SJCRH30 (cell line): ENCODE measurements at regions not wholly inside any gene's neighbourhood (a gene's known extent, or its start where the extent isn't known, plus 50 kb on each side); places are given as distances from the start of the nearest gene placed in this dataset.

Experiments used
- DNase-seq, 2 experiments: peaks; one replicate each; pipeline ENCODE4 v3.0.0-alpha.2; 2015 to 2020
- H3K27ac ChIP-seq: fragments of 250-450 bp; sonication (Bioruptor Pico); 2 replicates; pipeline ENCODE4 v1.5.1; 2020; ENCODE audit warnings: mild to moderate bottlenecking, moderate library complexity
- H3K27me3 ChIP-seq: fragments of 250-450 bp; sonication (Bioruptor Pico); 2 replicates; pipeline ENCODE4 v1.5.1; 2020; ENCODE audit warnings: mild to moderate bottlenecking, moderate library complexity
- H3K36me3 ChIP-seq: fragments of 250-450 bp; sonication (Bioruptor Pico); 2 replicates; pipeline ENCODE4 v1.5.1; 2020; ENCODE audit warnings: mild to moderate bottlenecking, moderate library complexity
- H3K4me1 ChIP-seq: fragments of 250-450 bp; sonication (Bioruptor Pico); 2 replicates; pipeline ENCODE4 v1.5.1; 2020; ENCODE audit warnings: mild to moderate bottlenecking, moderate library complexity
- H3K4me3 ChIP-seq: fragments of 250-450 bp; sonication (Bioruptor Pico); 2 replicates; pipeline ENCODE4 v1.5.1; 2020; ENCODE audit warnings: mild to moderate bottlenecking, moderate library complexity
- H3K9me3 ChIP-seq: fragments of 250-450 bp; sonication (Bioruptor Pico); replicated peaks from 2 replicates; pipeline ENCODE4 v1.5.1; 2020; ENCODE audit warnings: mild to moderate bottlenecking, moderate library complexity

- no peaks in the 10 kb centered on the region for H3K27me3 ChIP-seq
- H3K4me1 ChIP-seq, result no peaks in the 10 kb centered on the region
- H3K4me3 ChIP-seq, result no peak overlapping the region
- no peaks in the 10 kb centered on the region for H3K9me3 ChIP-seq
- no peaks in the 10 kb centered on the region for H3K36me3 ChIP-seq
- no peak overlapping the region for H3K27ac ChIP-seq
- no peak for DNase-seq
These were observed 443.3 kb downstream of the ADAMTS20 start for GRCh38 chr12:43108656-43109055.

DNA sequence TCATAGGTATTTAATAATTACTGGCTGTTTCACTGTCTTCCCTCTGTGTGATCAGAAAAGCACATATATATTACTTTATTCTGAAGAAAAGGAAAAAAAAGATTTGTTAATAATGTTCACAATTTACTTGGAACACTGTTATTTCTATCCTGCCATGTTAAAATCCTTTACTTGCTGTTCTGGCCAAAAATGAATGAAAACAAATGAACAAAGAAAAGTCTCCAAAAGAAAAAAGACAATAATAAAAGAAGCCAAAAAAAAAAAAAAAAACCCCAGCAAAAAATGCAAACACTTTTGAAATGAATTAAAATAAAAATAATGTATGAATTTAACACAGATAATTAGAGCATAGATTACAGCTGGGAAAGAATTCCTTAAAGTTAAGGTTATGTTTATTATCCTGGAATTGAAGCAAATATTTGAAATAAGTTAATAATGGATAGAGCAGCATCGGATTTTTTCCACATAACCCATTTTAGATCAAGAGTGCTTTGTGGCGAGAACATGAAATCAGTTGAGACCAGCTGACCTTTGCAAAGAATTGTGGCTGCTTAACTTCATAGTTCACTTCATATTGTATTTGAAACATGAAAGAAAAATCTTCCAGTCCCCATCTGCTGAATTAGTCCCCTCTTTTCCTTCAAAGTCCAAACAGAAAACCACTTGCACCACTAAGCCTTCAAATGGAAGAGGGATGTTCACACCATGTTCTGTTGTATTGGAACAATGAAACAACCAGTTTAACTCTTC lies 444.8 kb downstream of the ADAMTS20 start:
- Histone ChIP-seq H3K27ac (no peak overlapping the region), H3K27me3 (no peaks in the 10 kb centered on the region), H3K36me3 (no peaks in the 10 kb centered on the region), H3K4me1 (no peaks in the 10 kb centered on the region), H3K4me3 (no peak overlapping the region), H3K9me3 (no peaks in the 10 kb centered on the region)
- DNase-seq, result no peak

- Histone ChIP-seq H3K27ac (no peak overlapping the region), H3K4me1 (no peaks in the 10 kb centered on the region), H3K27me3 (no peaks in the 10 kb centered on the region), H3K4me3 (no peak overlapping the region), H3K36me3 (no peaks in the 10 kb centered on the region), H3K9me3 (no peaks in the 10 kb centered on the region)
- no peak for DNase-seq
These were observed 445.6 kb downstream of the ADAMTS20 start for GRCh38 chr12:43106355-43106754.

GRCh38 chr12:43105426-43105981 lies 446.5 kb downstream of the ADAMTS20 start:
- no peaks in the 10 kb centered on the region for H3K4me1 ChIP-seq
- no peak overlapping the region for H3K27ac ChIP-seq
- H3K4me3 ChIP-seq, result no peak overlapping the region
- H3K27me3 ChIP-seq, result no peaks in the 10 kb centered on the region
- H3K36me3 ChIP-seq, result no peaks in the 10 kb centered on the region
- no peak for DNase-seq
- H3K9me3 ChIP-seq, result no peaks in the 10 kb centered on the region

DNA sequence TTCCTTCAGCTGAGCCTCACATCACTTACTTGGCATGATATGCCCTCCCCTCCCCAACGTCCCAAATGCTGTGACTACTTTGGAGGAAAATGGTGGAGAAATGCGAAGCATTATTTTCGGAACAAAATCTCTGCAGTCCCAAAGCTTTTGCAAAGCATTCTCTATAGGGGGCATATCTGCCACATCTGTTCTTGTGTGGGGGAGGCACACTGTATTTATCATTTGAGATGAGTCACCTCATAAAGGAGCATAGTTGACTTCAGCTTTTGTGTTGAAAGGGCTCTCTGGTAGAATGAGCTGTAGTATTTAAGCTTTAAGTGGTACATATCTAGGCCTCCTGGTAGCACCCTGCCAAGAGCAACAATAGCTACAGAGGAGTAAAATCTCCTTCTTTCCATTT lies 447.5 kb downstream of the ADAMTS20 start:
- DNase-seq, result no peak
- no peak overlapping the region for H3K27ac ChIP-seq
- H3K27me3 ChIP-seq, result no peaks in the 10 kb centered on the region
- H3K4me1 ChIP-seq, result no peaks in the 10 kb centered on the region
- no peaks in the 10 kb centered on the region for H3K36me3 ChIP-seq
- H3K4me3 ChIP-seq, result no peak overlapping the region
- H3K9me3 ChIP-seq, result no peaks in the 10 kb centered on the region

GRCh38 chr12:43103866-43104265 lies 448.1 kb downstream of the ADAMTS20 start:
- DNase-seq, result no peak
- no peak overlapping the region for H3K4me3 ChIP-seq
- H3K4me1 ChIP-seq, result no peaks in the 10 kb centered on the region
- no peaks in the 10 kb centered on the region for H3K27me3 ChIP-seq
- no peaks in the 10 kb centered on the region for H3K9me3 ChIP-seq
- no peak overlapping the region for H3K27ac ChIP-seq
- no peaks in the 10 kb centered on the region for H3K36me3 ChIP-seq

- Histone ChIP-seq H3K9me3 (no peaks in the 10 kb centered on the region), H3K27ac (no peak overlapping the region), H3K4me1 (no peaks in the 10 kb centered on the region), H3K27me3 (no peaks in the 10 kb centered on the region), H3K4me3 (no peak overlapping the region), H3K36me3 (no peaks in the 10 kb centered on the region)
- DNase-seq, result no peak
These were observed 449.3 kb downstream of the ADAMTS20 start for GRCh38 chr12:43102546-43103264.

GRCh38 chr12:43100231-43100630 lies 451.8 kb downstream of the ADAMTS20 start:
- H3K36me3 ChIP-seq, result no peaks in the 10 kb centered on the region
- no peaks in the 10 kb centered on the region for H3K9me3 ChIP-seq
- no peak overlapping the region for H3K27ac ChIP-seq
- DNase-seq, result no peak
- H3K4me3 ChIP-seq, result no peak overlapping the region
- H3K4me1 ChIP-seq, result no peaks in the 10 kb centered on the region
- H3K27me3 ChIP-seq, result no peaks in the 10 kb centered on the region

- Histone ChIP-seq H3K4me1 (no peaks in the 10 kb centered on the region), H3K4me3 (no peak overlapping the region), H3K36me3 (no peaks in the 10 kb centered on the region), H3K9me3 (no peaks in the 10 kb centered on the region), H3K27ac (no peak overlapping the region), H3K27me3 (no peaks in the 10 kb centered on the region)
- DNase-seq, result no peak
These were observed 452.3 kb downstream of the ADAMTS20 start for GRCh38 chr12:43099691-43100163.

- no peak for DNase-seq
- H3K27ac ChIP-seq, result no peak overlapping the region
- no peaks in the 10 kb centered on the region for H3K36me3 ChIP-seq
- no peak overlapping the region for H3K4me3 ChIP-seq
- H3K9me3 ChIP-seq, result no peaks in the 10 kb centered on the region
- H3K27me3 ChIP-seq, result no peaks in the 10 kb centered on the region
- H3K4me1 ChIP-seq, result no peaks in the 10 kb centered on the region
These were observed 453.0 kb downstream of the ADAMTS20 start for GRCh38 chr12:43098766-43099550.

DNA sequence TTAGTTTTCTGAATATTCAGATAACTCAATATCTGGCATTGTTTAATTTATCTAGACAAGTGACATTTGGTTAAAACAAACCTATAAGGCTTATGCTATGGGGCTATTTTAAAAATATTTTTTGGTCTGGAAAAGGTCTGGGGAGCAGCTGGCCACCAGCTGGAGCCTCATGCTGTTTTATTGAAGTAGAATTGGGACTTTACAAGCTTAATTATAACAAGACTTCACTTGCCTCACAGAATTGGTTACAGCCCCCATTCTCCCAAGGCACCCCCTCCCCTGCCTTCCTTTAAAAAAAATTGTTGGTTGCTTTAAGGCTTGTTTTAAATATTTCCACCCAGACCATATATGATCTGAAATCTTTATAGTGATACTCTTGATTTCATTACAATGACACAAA lies 453.9 kb downstream of the ADAMTS20 start:
- H3K9me3 ChIP-seq, result no peaks in the 10 kb centered on the region
- no peak overlapping the region for H3K4me3 ChIP-seq
- no peak for DNase-seq

DNA sequence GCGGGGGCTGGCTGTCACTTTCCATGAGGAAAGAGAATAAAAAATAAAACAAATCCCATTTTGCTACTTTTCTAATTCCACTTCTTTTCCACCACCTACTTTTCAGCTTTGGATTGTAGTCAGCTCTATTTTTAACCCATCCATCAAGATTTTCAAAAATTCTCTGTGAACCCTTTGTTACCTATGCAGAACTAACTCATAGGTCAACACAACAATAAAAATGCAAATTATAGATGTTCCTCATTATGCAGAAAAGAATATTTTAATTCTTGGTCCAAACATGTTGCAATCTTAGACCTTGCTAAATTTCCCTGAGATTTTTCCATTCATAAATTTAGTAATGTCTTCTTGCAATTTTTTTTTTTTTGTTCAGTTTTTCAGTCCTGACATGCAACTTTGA lies 454.5 kb downstream of the ADAMTS20 start:
- H3K4me3 ChIP-seq, result no peak overlapping the region
- DNase-seq, result no peak
- H3K27me3 ChIP-seq, result no peaks in the 10 kb centered on the region
- no peaks in the 10 kb centered on the region for H3K4me1 ChIP-seq
- H3K36me3 ChIP-seq, result no peaks in the 10 kb centered on the region
- H3K27ac ChIP-seq, result no peak overlapping the region
- H3K9me3 ChIP-seq, result no peaks in the 10 kb centered on the region

More for the DNA sequence above, 453.9 kb downstream of the ADAMTS20 start:
- Histone ChIP-seq H3K27ac (no peak overlapping the region), H3K4me1 (no peaks in the 10 kb centered on the region), H3K27me3 (no peaks in the 10 kb centered on the region), H3K36me3 (no peaks in the 10 kb centered on the region)

GRCh38 chr12:43095669-43096280 lies 456.2 kb downstream of the ADAMTS20 start:
- no peaks in the 10 kb centered on the region for H3K9me3 ChIP-seq
- no peaks in the 10 kb centered on the region for H3K36me3 ChIP-seq
- no peaks in the 10 kb centered on the region for H3K27me3 ChIP-seq
- no peak for DNase-seq
- no peak overlapping the region for H3K4me3 ChIP-seq
- H3K4me1 ChIP-seq, result no peaks in the 10 kb centered on the region
- H3K27ac ChIP-seq, result no peak overlapping the region

DNA sequence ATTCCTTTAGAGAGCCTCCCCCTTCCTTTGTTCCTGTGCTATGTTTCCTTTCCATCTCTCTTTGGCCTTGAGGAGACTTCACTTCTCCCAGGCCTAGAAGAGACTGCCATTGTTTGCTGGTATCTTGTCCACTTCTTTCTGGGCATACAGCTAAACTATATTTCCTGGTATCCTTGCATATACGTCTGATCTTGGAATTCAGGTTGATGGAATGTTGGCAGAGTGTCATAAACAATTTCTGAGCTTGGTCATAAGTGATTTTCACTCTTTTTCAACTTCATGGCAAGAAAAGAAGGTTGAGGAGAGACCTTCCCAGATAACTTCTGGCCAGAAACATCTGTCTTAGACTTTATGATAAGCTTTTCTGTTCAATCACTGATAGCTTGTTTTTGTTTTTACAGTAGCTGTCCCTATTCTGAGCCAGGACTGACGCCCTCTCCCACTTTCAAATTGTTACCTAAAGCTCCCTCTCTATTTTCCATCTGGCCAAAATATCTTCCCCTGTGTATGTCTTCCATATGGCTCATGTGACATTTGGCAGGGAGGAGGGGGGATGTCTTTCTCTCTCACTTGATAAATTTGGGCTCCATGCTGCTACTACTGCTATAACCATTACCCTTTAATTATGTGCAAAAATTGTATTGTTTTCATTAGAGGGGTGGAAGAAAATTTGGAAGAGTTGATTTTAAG lies 457.0 kb downstream of the ADAMTS20 start:
- Histone ChIP-seq H3K9me3 (no peaks in the 10 kb centered on the region), H3K27me3 (no peaks in the 10 kb centered on the region), H3K4me3 (no peak overlapping the region), H3K27ac (no peak overlapping the region), H3K4me1 (no peaks in the 10 kb centered on the region), H3K36me3 (no peaks in the 10 kb centered on the region)
- DNase-seq, result no peak
